ENCODE measurements at regions not wholly inside any gene's neighbourhood (a gene's known extent, or its start where the extent isn't known, plus 50 kb on each side); places are given as distances from the start of the nearest gene placed in this dataset.

DNA sequence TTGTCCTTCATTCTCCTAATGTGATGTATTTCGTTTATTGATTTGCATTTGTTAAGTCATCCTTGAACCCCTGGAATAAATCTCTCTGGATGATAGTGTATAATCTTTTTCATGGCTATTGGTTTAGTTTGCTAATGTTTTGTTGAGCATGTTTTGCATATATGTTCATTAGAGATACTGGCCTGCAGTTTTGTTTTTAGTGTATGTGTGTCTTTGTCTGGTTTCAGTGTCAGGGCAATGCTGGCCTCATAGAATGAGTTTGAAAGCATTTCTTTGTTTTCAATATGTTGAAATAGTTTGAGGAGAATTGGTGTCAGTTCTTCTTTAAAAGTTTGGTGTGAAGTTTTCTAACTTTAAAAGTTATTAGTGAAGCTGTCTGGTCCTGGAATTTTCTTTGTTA lies 149.6 kb upstream of the ATP10B start:
- TF ChIP-seq POLR2A (IDR thresholded peaks at IDR 0.05): no peak
- TF ChIP-seq, protein P1, sequence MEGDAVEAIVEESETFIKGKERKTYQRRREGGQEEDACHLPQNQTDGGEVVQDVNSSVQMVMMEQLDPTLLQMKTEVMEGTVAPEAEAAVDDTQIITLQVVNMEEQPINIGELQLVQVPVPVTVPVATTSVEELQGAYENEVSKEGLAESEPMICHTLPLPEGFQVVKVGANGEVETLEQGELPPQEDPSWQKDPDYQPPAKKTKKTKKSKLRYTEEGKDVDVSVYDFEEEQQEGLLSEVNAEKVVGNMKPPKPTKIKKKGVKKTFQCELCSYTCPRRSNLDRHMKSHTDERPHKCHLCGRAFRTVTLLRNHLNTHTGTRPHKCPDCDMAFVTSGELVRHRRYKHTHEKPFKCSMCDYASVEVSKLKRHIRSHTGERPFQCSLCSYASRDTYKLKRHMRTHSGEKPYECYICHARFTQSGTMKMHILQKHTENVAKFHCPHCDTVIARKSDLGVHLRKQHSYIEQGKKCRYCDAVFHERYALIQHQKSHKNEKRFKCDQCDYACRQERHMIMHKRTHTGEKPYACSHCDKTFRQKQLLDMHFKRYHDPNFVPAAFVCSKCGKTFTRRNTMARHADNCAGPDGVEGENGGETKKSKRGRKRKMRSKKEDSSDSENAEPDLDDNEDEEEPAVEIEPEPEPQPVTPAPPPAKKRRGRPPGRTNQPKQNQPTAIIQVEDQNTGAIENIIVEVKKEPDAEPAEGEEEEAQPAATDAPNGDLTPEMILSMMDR (IDR thresholded peaks at IDR 0.05): no peak
